Neural progenitor cell (in vitro differentiated cells): ENCODE measurements at regions not wholly inside any gene's neighbourhood (a gene's known extent, or its start where the extent isn't known, plus 50 kb on each side); places are given as distances from the start of the nearest gene placed in this dataset.

Experiments
- CTCF ChIP-seq: fragments of 200-600 bp; sonication (generic); IDR thresholded peaks from 2 replicates; pipeline ENCODE4 v1.5.1; 2017; ENCODE audit warnings: antibody characterized with exemption, mild to moderate bottlenecking
- EZH2 ChIP-seq: fragments of 200-600 bp; sonication (generic); IDR thresholded peaks from 2 replicates; pipeline ENCODE4 v1.6.1; 2017; ENCODE audit warnings: antibody characterized with exemption, mild to moderate bottlenecking, moderate library complexity

GRCh38 chr5:175290379-175290778 is 153.6 kb downstream of the DRD1 start:
- no peak for TF ChIP-seq EZH2
- TF ChIP-seq CTCF: no peak
